AG09319 (cell line): ENCODE measurements at regions not wholly inside any gene's neighbourhood (a gene's known extent, or its start where the extent isn't known, plus 50 kb on each side); places are given as distances from the start of the nearest gene placed in this dataset.

Experiments used
- DNase-seq: peaks from one replicate; pipeline ENCODE4 v3.0.0-alpha.2; 2010; ENCODE audit warnings: low read depth; ENCODE audit errors: extremely low read depth
- TF ChIP-seq, protein P1 (sequence below): IDR thresholded peaks from 2 replicates; pipeline ENCODE4 v1.5.1; 2011; ENCODE audit warnings: low read depth, mild to moderate bottlenecking, inconsistent platforms, low read length, moderate library complexity

DNA sequence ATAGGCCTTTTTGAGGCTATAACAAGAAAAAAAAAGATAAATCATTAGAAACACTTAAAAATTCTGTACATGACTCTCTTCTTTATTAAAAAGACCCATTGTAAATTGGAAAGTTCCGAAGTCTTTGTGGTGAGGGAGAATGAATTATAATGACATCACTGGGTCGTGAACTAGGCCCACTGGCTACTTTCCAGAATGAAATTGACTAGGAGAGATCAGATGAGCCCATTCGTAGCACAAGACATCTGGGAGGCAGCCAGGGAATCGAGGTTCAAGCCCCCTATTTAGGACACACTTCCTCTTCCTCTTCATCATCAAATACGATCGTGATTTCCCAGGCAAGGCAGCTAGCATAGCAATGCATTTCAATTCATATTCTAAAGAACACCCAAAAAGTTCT is 889.8 kb upstream of the NR2F2 start:
- TF ChIP-seq, protein P1, sequence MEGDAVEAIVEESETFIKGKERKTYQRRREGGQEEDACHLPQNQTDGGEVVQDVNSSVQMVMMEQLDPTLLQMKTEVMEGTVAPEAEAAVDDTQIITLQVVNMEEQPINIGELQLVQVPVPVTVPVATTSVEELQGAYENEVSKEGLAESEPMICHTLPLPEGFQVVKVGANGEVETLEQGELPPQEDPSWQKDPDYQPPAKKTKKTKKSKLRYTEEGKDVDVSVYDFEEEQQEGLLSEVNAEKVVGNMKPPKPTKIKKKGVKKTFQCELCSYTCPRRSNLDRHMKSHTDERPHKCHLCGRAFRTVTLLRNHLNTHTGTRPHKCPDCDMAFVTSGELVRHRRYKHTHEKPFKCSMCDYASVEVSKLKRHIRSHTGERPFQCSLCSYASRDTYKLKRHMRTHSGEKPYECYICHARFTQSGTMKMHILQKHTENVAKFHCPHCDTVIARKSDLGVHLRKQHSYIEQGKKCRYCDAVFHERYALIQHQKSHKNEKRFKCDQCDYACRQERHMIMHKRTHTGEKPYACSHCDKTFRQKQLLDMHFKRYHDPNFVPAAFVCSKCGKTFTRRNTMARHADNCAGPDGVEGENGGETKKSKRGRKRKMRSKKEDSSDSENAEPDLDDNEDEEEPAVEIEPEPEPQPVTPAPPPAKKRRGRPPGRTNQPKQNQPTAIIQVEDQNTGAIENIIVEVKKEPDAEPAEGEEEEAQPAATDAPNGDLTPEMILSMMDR = no peak
- no peak for DNase-seq

DNA sequence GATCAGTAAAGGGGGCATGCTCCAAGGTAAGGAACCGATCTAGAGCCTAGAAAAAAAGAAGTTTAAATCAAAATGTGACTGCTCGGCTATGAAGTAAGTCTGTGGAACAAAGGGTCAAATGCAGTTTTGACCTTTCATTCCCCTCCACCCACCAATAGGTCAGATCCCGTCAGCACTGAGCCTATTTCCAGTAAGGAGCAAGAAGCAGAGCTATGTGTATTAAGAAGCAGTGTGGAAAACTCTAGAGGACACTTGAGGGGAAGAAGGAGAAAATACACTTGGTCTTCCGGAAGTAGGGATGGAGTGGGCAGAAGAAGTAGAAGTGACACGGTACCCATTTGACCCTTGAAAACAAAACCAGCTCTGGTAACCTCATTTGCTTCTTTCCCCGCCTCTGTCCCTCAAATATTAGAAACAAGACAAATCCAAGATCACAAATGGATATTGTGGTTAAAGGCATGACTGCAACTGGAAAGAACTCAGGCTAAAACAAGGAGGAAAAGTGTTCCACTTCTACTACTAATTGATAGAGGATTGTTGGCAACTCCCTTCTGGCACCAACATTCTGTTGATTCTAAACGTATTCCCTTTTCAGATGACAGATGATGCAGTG is 888.3 kb upstream of the NR2F2 start:
- TF ChIP-seq, protein P1 = no peak
- DNase-seq = no peak

DNA sequence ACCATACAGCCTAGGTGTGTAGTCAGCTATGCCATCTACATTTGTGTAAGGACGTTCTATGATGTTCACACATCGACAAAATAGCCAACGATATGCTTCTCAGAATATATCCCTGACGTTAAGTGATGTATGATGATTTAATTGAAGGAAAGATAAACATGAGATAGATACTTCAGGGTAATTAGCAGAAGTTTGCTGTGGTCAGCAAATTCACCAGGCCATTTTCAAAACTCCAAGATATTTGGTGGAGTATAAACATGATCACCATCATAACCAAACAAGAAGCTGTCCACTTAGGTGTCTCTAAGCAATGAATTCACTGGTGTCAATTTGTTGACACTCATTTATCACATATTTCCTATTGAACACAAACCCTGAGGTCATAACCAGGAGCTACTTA is 885.6 kb upstream of the NR2F2 start:
- TF ChIP-seq, protein P1 = no peak
- DNase-seq = no peak

DNA sequence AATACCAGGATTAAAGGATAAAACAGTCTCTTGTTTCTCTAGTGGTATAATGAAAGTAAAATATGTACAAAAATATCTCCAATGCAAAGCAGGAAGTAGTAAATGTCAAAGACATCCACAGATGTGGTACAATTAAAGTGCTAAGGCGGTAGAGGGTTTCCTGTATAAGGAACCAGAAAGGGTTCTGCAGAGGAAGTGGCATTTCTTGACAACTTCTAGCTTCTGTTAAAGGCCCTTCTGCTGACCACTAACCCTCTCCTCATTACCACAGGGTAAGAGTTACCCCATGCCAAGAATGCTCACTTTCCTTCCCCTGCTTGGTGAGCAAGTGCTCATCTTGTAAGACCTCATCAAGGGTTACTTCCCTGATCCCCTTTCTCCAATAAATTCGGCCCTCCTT is 883.6 kb upstream of the NR2F2 start:
- no peak for DNase-seq
- TF ChIP-seq, protein P1 = no peak

- TF ChIP-seq, protein P1 = no peak
- no peak for DNase-seq
Measured at GRCh38 chr15:95447486-95447885, 883.0 kb upstream of the NR2F2 start.

- TF ChIP-seq, protein P1 = no peak
- no peak for DNase-seq
Measured at GRCh38 chr15:95448531-95449229, 881.8 kb upstream of the NR2F2 start.

GRCh38 chr15:95449230-95449628 is 881.3 kb upstream of the NR2F2 start:
- DNase-seq = no peak
- TF ChIP-seq, protein P1 = no peak
